Astrocyte of the cerebellum (primary cell): ENCODE measurements at regions not wholly inside any gene's neighbourhood (a gene's known extent, or its start where the extent isn't known, plus 50 kb on each side); places are given as distances from the start of the nearest gene placed in this dataset.

Experiments
- DNase-seq: peaks from one replicate; pipeline ENCODE4 v3.0.0-alpha.2; 2011; ENCODE audit warnings: low read depth
- H3K4me3 ChIP-seq: 2 replicates; pipeline ENCODE4 v1.5.1; 2011; ENCODE audit warnings: mild to moderate bottlenecking, low read depth, low read length, moderate library complexity
- in situ Hi-C: cut with HindIII; loops from 2 replicates; pipeline ENCODE4 v1.10.0; 2017; ENCODE audit warnings: low sequenced_read_pairs
- TF ChIP-seq, protein P1 (sequence below): IDR thresholded peaks from 2 replicates; pipeline ENCODE4 v1.5.1; 2012; ENCODE audit warnings: low read length, low read depth, moderate library complexity, mild to moderate bottlenecking; ENCODE audit errors: missing control alignments

DNA sequence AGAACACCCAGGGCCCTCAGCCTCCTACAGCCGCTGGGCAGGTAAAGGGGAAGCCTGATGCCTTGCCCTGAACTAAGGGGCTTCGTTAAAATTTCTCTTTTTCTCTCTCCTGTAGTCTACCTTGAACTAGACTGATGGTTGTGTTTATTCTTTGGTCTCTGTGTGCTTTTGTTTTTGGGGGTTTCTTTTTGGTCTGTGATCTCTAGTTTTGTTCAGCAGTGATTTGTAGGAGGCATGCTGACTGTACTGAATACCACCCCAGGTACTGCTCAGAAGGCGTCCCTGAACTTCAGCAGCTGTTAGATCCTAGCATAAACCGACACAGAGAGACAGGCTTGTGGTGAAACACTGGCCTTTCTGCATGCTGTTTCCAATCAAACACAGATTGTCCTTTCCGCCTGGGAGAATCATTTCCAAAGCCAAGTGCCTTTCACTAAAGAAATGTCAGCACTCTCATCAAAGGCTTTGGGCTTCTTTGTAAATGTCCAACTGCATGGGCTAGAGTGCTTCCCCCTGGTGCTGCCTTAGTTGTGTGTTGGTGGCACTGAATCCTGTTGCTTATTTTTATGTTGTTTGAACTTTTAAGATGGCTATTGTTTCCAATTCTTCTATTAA lies 364.7 kb upstream of the SASH1 start:
- H3K4me3 ChIP-seq: no peak overlapping the region
- TF ChIP-seq, protein P1, sequence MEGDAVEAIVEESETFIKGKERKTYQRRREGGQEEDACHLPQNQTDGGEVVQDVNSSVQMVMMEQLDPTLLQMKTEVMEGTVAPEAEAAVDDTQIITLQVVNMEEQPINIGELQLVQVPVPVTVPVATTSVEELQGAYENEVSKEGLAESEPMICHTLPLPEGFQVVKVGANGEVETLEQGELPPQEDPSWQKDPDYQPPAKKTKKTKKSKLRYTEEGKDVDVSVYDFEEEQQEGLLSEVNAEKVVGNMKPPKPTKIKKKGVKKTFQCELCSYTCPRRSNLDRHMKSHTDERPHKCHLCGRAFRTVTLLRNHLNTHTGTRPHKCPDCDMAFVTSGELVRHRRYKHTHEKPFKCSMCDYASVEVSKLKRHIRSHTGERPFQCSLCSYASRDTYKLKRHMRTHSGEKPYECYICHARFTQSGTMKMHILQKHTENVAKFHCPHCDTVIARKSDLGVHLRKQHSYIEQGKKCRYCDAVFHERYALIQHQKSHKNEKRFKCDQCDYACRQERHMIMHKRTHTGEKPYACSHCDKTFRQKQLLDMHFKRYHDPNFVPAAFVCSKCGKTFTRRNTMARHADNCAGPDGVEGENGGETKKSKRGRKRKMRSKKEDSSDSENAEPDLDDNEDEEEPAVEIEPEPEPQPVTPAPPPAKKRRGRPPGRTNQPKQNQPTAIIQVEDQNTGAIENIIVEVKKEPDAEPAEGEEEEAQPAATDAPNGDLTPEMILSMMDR: no peak
- no peak for DNase-seq
- in situ Hi-C loops: no loop called here

DNA sequence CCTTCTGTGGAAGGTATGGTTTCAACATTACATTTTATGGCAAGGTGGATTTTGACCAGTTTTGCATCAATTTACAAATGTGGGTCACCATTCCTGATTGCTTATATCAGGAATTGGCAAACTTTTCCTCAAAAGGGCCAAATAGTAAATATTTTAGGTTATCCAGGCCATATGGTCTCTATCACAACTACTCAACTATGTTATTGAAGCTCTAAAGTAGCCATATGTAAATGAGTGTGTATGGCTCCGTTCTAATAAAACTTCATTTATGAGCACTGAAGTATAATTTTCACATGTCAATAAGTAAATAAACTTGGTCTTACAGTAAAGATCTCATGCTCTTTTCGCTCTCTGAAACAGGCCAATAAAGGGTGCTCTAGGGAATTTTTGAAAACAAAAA lies 362.7 kb upstream of the SASH1 start:
- TF ChIP-seq, protein P1: no peak
- in situ Hi-C loops: no loop called here
- DNase-seq: no peak
- no peak overlapping the region for H3K4me3 ChIP-seq

DNA sequence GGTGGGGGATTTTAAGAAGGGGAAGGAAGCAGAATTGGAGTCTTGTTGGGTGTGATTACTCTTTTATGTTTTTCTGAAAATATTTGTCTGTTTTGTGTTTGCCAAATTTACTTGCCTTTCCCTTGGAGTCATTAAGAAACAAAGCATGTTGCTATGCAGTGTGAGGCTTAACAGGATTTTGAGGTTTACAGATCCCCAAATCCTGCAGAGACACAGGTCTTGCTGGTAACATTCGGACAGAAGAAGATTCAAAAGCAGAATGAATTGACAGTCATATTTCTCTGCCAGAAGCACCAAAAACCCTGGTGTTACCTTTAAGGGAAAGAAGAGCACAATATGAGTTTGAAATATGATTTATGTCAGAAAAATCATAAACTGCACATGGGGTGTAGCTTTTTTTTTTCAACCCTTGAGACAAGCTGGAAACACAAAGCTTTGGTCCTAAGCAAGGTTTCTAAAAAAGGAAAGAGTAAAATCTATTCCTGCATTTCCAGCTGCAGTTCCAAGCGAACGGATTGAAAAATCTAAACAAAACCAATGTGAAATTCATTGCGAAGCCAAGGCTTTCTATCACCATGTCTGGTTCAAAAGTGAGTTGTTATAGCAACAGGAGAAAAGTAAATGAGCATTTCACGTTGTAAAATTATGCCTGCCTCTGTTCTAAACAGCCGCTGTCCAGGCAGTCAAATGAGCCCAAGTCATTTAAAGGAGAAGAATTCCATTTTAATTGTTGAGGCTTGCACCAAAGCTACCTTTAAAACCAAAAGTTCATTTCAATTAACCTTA lies 358.9 kb upstream of the SASH1 start:
- in situ Hi-C loops: no loop called here
- TF ChIP-seq, protein P1: no peak
- no peak overlapping the region for H3K4me3 ChIP-seq
- no peak for DNase-seq

DNA sequence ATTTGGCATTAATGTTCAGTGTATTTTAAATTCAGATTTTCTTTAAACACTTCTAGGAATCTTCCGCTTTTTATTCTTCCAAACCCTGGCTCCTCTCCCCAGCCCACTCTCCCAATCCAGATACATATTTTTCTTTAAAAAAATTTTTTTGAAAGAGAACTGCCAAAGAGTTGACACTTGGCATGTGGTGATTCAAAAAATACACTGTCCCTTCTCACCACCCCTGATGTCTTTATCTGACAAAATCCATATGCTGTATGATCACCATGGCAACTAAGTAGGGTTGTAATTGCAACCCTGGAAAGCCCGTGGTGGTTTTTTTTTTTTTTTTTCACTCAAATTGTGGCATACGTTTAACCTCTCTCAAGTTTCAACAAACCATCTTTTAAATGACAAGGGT lies 355.8 kb upstream of the SASH1 start:
- no peak overlapping the region for H3K4me3 ChIP-seq
- TF ChIP-seq, protein P1: no peak
- in situ Hi-C loops: no loop called here
- no peak for DNase-seq

DNA sequence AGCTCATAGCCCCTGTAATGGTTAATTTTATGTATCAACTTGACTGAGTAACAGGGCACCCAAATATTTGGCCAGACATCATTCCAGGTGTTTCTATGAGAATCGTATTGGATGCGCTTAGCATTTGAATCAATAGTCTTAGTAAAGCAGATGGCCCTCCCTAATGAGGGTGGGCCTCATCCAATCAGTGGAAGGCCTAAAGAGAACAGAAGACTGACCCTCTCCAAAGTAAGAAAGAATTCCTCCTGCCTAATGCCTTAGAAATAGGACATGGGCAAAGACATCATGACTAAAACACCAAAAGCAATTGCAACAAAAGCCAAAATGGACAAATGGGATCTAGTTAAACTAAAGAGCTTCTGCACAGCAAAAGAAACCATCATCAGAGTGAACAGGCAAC lies 352.5 kb upstream of the SASH1 start:
- H3K4me3 ChIP-seq: no peak overlapping the region
- in situ Hi-C loops: loop anchor here (5.0 kb wide), 1 partner anchor 38 kb away; no protein-coding TSS in a partner anchor
- TF ChIP-seq, protein P1: no peak

DNA sequence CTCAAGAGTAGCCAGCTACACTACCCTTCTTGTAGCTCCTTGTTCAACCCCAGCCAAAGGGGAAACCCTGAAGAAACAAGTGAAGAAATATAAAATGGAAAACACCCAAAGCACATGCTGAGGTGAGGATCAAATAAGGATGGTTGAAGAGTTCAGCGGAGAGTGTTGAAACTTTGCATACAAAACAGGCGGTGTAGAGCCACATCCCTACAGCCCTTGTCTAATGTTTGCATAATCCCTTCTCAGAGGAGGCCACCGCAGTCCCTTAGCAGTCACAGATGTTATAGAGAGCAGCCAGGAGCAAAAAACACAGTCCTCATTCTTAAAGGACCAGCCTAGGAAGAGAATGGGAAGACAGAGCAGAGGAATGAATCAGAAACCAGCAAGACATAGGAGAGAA lies 350.7 kb upstream of the SASH1 start:
- no peak overlapping the region for H3K4me3 ChIP-seq
- in situ Hi-C loops: loop anchor here (5.0 kb wide), 1 partner anchor 40 kb away; no protein-coding TSS in a partner anchor
- no peak for DNase-seq
- TF ChIP-seq, protein P1: no peak

More for the DNA sequence above, 352.5 kb upstream of the SASH1 start:
- DNase-seq: no peak
